Activated T-cell treated with anti-CD3 and anti-CD28 coated beads, Interleukin-2, amount 50 U/mL, for 24 hours (primary cell): ENCODE measurements at regions not wholly inside any gene's neighbourhood (a gene's known extent, or its start where the extent isn't known, plus 50 kb on each side); places are given as distances from the start of the nearest gene placed in this dataset.
"Not testable (repeated sequence)": the region's sequence is repeated elsewhere in the genome, so short reads cannot be mapped to it uniquely, and the experiment has no call there.

Experiments
- DNase-seq: peaks from one replicate; pipeline ENCODE4 v3.0.0-alpha.2; 2020
- H3K27ac Mint-ChIP-seq: 2 replicates; pipeline ENCODE4 v1.8.0; 2020; ENCODE audit warnings: mild to moderate bottlenecking, mixed read lengths
- H3K27me3 Mint-ChIP-seq: 2 replicates; pipeline ENCODE4 v1.8.0; 2020; ENCODE audit warnings: mixed read lengths
- H3K36me3 Mint-ChIP-seq: 2 replicates; pipeline ENCODE4 v1.8.0; 2020; ENCODE audit warnings: low read depth, mixed read lengths
- H3K4me1 Mint-ChIP-seq: 2 replicates; pipeline ENCODE4 v1.8.0; 2020; ENCODE audit warnings: low read depth, mixed read lengths
- H3K4me3 Mint-ChIP-seq: 2 replicates; pipeline ENCODE4 v1.8.0; 2020; ENCODE audit warnings: mild to moderate bottlenecking, moderate library complexity, mixed read lengths
- H3K9me3 Mint-ChIP-seq: 2 replicates; pipeline ENCODE4 v1.8.0; 2020; ENCODE audit warnings: mixed read lengths

DNA sequence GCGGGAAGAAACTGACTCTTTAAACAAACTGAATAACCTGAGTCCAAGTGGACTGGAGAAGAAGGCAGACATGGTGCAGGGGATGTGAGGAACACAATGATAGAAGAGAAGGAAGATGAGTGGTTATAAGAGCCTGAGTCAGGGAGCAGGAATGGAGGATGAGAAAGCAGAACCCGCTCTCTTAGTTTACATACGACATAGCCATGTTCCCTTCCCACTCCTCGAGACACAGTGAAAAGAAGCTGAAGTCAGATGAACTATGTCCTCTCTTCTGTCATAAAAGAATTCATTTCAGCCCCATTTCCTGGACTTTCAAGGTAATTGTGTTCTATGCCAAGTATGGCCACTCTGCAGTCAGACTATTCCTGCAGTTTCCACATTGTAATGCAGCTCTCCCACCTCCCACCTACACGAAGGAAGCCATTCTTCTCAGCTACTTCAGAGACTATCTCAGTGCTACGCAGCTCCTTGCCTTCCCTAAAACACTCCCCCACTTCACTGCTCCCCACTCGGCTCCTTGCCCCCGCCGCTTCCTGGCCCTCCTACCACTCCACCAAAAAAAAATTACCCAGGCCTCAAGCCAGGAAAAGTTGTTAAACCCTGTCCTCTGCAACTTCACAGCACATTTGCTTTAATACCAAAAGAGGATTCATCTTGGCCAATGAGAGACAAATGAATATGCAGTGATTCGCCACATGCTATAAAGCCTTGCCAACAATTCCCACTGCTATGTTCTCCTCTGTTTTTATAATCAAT is 323.4 kb upstream of the EPHA4 start:
- no peak overlapping the region for H3K27ac Mint-ChIP-seq
- no peak for DNase-seq
- H3K9me3 Mint-ChIP-seq = no peaks in the 10 kb centered on the region
- no peaks in the 10 kb centered on the region for H3K4me1 Mint-ChIP-seq
- no peak overlapping the region for H3K4me3 Mint-ChIP-seq
- H3K36me3 Mint-ChIP-seq = no peaks in the 10 kb centered on the region
- no peaks in the 10 kb centered on the region for H3K27me3 Mint-ChIP-seq

GRCh38 chr2:221893501-221893900 is 321.4 kb upstream of the EPHA4 start:
- H3K27me3 Mint-ChIP-seq = no peaks in the 10 kb centered on the region
- no peaks in the 10 kb centered on the region for H3K9me3 Mint-ChIP-seq
- no peak overlapping the region for H3K4me3 Mint-ChIP-seq
- H3K27ac Mint-ChIP-seq = no peak overlapping the region
- no peaks in the 10 kb centered on the region for H3K4me1 Mint-ChIP-seq
- no peaks in the 10 kb centered on the region for H3K36me3 Mint-ChIP-seq
- no peak for DNase-seq

DNA sequence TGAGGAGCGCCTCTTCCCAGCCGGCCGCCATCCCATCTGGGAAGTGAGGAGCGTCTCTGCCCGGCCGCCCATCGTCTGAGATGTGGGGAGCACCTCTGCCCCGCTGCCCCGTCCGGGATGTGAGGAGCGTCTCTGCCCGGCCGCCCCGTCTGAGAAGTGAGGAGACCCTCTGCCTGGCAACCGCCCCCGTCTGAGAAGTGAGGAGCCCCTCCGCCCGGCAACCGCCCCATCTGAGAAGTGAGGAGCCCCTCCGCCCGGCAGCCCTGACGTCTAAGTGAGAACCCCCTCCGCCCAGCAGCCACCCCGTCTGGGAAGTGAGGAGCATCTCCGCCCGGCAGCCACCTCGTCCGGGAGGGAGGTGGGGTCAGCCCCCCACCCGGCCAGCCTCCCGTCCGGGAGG is 319.9 kb upstream of the EPHA4 start:
- H3K27ac Mint-ChIP-seq = not testable (repeated sequence)

DNA sequence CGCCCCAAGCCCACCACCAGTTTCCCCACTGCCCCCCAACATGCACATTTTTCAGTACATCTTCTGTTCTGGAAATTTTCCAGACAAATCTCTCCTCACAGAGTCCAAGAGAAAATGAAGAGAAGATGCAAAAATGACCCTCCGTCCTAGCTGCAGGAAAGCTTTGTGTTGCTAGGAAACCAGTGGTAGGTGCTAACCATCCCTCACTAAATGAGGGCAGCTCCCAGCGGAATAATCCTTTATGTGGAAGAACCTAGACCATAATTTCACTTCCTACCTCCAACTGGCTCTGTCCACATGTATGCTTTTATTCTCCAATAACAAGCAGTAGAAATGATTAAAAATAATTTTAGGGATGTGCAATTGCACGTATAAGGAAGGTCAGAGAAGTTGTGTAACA is 311.9 kb upstream of the EPHA4 start:
- Mint-ChIP-seq H3K27ac (no peak overlapping the region), H3K4me1 (no peaks in the 10 kb centered on the region), H3K27me3 (no peaks in the 10 kb centered on the region), H3K9me3 (no peaks in the 10 kb centered on the region), H3K4me3 (no peak overlapping the region), H3K36me3 (no peaks in the 10 kb centered on the region)
- no peak for DNase-seq

More for the DNA sequence above, 319.9 kb upstream of the EPHA4 start:
- H3K9me3 Mint-ChIP-seq, H3K27me3 Mint-ChIP-seq, H3K4me1 Mint-ChIP-seq, H3K4me3 Mint-ChIP-seq, H3K36me3 Mint-ChIP-seq, DNase-seq: not testable (repeated sequence)

DNA sequence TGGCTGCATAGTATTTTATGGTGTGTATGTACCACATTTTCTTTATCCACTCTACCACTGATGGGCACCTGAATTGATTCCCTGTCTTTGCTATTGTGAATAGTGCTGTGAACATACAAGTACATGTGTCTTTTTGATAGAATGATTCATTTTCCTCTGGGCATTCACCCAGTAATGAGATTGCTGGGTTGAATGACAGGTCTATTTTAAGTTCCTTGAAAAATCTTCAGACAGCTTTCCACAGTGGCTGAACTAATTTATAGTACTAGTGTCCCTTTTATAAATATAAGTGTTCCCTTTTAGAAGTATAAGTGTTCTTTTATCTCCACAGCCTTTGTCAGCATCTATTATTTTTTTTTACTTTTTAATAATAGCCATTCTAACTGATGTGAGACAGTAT is 303.9 kb upstream of the EPHA4 start:
- Mint-ChIP-seq H3K27ac (no peak overlapping the region), H3K4me3 (no peak overlapping the region), H3K27me3 (no peaks in the 10 kb centered on the region), H3K9me3 (peaks cover 11% of the 10 kb centered on the region), H3K4me1 (no peaks in the 10 kb centered on the region), H3K36me3 (no peaks in the 10 kb centered on the region)
- DNase-seq = no peak

DNA sequence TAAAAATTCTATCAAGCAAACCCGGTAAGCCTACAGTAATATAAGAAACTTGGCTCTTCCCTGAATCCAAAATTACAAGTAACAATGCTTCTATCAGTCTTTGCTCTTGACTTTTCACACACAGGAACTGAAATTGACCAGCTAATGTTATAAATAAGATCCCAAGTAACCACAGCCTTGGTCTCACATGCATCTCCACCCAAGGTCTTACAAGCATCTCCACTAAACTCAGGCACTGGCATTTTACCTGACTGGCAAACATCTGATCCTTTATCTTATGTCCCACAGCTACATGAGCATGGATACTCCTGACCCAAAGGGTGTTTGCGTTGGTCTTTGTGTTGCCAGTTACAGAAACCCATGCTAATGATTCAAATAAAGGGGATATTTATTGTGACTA is 302.3 kb upstream of the EPHA4 start:
- Mint-ChIP-seq H3K4me1 (no peaks in the 10 kb centered on the region), H3K27ac (no peak overlapping the region), H3K9me3 (peaks cover 17% of the 10 kb centered on the region), H3K36me3 (no peaks in the 10 kb centered on the region), H3K4me3 (no peak overlapping the region), H3K27me3 (no peaks in the 10 kb centered on the region)
- DNase-seq = no peak

GRCh38 chr2:221857719-221858118 is 285.6 kb upstream of the EPHA4 start:
- DNase-seq = no peak
- Mint-ChIP-seq H3K27ac (no peak overlapping the region), H3K4me3 (no peak overlapping the region), H3K9me3 (no peaks in the 10 kb centered on the region), H3K36me3 (no peaks in the 10 kb centered on the region), H3K27me3 (no peaks in the 10 kb centered on the region), H3K4me1 (no peaks in the 10 kb centered on the region)

DNA sequence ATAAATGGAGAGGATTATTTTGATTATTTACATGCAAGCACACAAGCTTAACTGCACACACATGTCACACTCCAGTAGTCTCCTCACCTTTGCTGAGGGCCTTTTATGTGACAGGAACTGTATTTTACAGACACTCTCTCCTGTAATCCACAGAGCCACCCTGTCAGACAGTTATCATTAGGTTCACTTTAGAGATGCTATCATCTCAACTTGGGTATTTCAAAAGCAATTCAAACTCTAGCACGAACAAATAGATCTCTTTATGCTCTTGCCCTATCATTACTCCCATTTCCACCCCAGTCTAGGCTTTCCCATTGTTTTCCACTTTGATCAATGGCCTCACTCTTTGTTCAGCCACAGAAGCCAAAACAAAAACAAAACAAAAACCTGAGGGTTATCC is 281.2 kb upstream of the EPHA4 start:
- Mint-ChIP-seq H3K27me3 (no peaks in the 10 kb centered on the region), H3K4me1 (no peaks in the 10 kb centered on the region), H3K36me3 (no peaks in the 10 kb centered on the region), H3K27ac (no peak overlapping the region), H3K4me3 (no peak overlapping the region), H3K9me3 (no peaks in the 10 kb centered on the region)
- no peak for DNase-seq

GRCh38 chr2:221851531-221852045 is 279.5 kb upstream of the EPHA4 start:
- Mint-ChIP-seq H3K27me3 (no peaks in the 10 kb centered on the region), H3K36me3 (no peaks in the 10 kb centered on the region), H3K27ac (no peak overlapping the region), H3K4me1 (no peaks in the 10 kb centered on the region), H3K4me3 (no peak overlapping the region), H3K9me3 (no peaks in the 10 kb centered on the region)
- no peak for DNase-seq

- H3K4me3 Mint-ChIP-seq = no peak overlapping the region
- no peak for DNase-seq
- no peaks in the 10 kb centered on the region for H3K36me3 Mint-ChIP-seq
- no peaks in the 10 kb centered on the region for H3K9me3 Mint-ChIP-seq
- no peaks in the 10 kb centered on the region for H3K4me1 Mint-ChIP-seq
- H3K27ac Mint-ChIP-seq = no peak overlapping the region
- no peaks in the 10 kb centered on the region for H3K27me3 Mint-ChIP-seq
These were observed 278.0 kb upstream of the EPHA4 start for GRCh38 chr2:221850076-221850475.

DNA sequence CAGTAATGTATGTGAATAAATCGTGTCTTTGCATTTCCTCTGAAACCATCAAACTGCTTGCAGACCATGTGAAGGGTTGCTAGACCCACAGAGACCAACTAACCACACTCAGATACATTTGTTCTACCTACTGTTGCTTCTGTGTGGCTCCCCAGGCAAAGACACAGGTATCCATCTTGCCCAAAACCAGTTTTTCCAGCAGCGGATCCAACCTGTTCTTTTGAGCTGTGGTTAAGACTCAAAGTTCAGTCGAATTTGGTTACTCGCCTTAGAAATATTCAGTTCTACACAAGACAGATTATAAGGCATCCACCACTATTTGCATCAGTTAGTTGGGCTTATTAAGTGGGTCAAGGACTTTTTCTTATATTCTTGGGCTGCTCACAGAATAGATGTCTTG is 276.2 kb upstream of the EPHA4 start:
- H3K4me1 Mint-ChIP-seq = no peaks in the 10 kb centered on the region
- no peaks in the 10 kb centered on the region for H3K9me3 Mint-ChIP-seq
- no peak overlapping the region for H3K4me3 Mint-ChIP-seq
- no peaks in the 10 kb centered on the region for H3K27me3 Mint-ChIP-seq
- H3K27ac Mint-ChIP-seq = no peak overlapping the region
- no peaks in the 10 kb centered on the region for H3K36me3 Mint-ChIP-seq
- DNase-seq = no peak

DNA sequence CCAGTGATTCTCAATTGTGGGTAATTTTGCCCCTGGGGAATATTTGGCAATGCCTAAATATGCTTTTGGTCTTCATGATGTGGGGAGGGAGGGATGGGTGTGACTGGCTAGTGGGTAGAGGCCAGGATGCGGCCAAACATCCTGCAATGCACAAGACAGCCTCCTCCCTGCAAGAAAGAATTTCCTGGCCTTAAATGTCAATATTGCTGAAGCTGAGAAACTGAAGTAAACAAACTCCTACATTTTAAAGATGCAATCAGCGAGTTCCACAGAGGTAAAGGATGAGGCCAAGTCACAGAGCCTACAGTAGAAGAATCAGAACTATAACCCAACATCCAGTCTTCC is 272.9 kb upstream of the EPHA4 start:
- H3K9me3 Mint-ChIP-seq = no peaks in the 10 kb centered on the region
- no peaks in the 10 kb centered on the region for H3K4me1 Mint-ChIP-seq
- no peak overlapping the region for H3K27ac Mint-ChIP-seq
- DNase-seq = no peak
- H3K27me3 Mint-ChIP-seq = no peaks in the 10 kb centered on the region
- no peaks in the 10 kb centered on the region for H3K36me3 Mint-ChIP-seq
- no peak overlapping the region for H3K4me3 Mint-ChIP-seq

DNA sequence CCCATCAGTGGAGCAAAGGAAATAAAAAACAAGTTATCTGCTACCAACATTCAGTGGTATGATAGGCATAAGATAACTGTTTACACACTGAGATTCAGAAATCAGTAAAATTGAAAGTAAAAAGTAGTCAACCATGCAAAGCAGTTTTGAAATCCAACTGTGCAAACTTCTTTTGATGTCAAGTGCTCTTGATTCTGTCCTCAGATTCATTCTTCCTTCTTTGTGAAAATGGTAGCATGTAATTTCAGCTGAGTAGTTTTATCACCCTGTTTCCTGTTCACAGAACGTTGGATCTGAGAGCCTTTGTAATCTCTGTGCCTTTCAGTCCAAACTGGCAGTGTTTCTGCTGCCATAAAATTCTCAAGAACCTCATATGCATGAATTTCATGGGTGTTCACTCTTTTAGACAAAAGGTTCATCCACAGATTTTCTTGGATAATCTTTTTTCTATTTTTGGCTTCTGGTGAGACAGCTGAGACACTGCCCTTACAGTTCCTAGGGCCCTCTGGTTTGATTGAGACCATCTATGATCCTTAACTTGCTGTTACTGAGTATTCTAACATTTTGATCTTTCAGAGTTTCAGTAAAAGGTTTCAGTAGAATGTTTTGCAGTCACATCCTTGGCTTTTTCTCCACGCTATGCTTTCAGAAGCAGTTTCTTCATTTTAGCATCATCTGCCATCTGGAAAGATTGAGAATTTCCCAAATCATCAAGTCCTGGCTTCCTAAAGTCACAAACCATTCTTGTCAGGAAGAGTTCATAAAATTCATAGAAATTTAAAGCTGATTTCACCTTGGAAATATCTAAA is 272.3 kb upstream of the EPHA4 start:
- H3K9me3 Mint-ChIP-seq = no peaks in the 10 kb centered on the region
- no peak for DNase-seq
- H3K4me1 Mint-ChIP-seq = no peaks in the 10 kb centered on the region
- H3K27me3 Mint-ChIP-seq = no peaks in the 10 kb centered on the region
- no peak overlapping the region for H3K4me3 Mint-ChIP-seq
- H3K27ac Mint-ChIP-seq = no peak overlapping the region
- no peaks in the 10 kb centered on the region for H3K36me3 Mint-ChIP-seq

GRCh38 chr2:221836095-221836494 is 264.0 kb upstream of the EPHA4 start:
- Mint-ChIP-seq H3K27me3 (no peaks in the 10 kb centered on the region), H3K4me1 (no peaks in the 10 kb centered on the region), H3K9me3 (peaks cover 3% of the 10 kb centered on the region), H3K4me3 (no peak overlapping the region), H3K27ac (no peak overlapping the region), H3K36me3 (no peaks in the 10 kb centered on the region)
- no peak for DNase-seq

DNA sequence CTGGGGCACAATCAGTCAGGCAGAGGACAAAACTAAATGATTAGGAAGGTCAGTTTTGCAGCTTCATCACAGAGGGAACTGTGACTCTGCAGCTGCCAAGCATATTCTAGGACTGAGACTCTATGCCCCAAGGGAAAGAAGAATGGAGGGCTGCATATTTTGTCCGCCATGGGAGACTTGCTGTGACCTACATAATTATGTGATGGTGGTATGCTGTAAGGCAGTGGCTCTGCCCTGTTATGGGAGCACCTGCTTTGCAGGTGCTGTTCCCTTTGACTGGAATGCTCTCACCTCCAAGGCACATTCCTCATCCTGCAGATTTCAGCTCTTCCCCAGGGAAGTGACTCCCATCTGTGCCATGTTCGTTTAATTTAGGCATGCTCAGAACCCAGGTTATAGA is 261.9 kb upstream of the EPHA4 start:
- DNase-seq = no peak
- Mint-ChIP-seq H3K4me3 (no peak overlapping the region), H3K4me1 (no peaks in the 10 kb centered on the region), H3K27me3 (no peaks in the 10 kb centered on the region), H3K9me3 (peaks cover 3% of the 10 kb centered on the region), H3K36me3 (no peaks in the 10 kb centered on the region), H3K27ac (no peak overlapping the region)
